IMR-90 (cell line): ENCODE measurements at regions not wholly inside any gene's neighbourhood (a gene's known extent, or its start where the extent isn't known, plus 50 kb on each side); places are given as distances from the start of the nearest gene placed in this dataset.

ENCODE experiments used
- ATAC-seq: fragments of 200-7000 bp; cut with Tn5 transposase; 2 replicates; pipeline ENCODE4 v1.9.1; 2020; ENCODE audit warnings: low read depth, mild to moderate bottlenecking, moderate library complexity
- BruUV-seq: library from RNA; stranded (reverse); fragments of 400-500 nt; replicated peaks from 2 replicates; lab custom pipeline; 2021; lab: Mats Ljungman, UMichigan
- CTCF ChIA-PET: fragments of 300-600 bp; formaldehyde crosslinking; extraction: SDS; loops from one replicate; lab custom pipeline; 2021; ENCODE audit warnings: antibody characterized with exemption; lab: Yijun Ruan, JAX
- POLR2A ChIA-PET: fragments of 300-600 bp; sonication (Branson Sonifier 250); formaldehyde crosslinking; loops from one replicate; lab custom pipeline; 2022; ENCODE audit warnings: antibody characterized with exemption; ENCODE audit not compliant: unreplicated experiment; lab: Charles Lee
- DNase-seq: peaks from one replicate; pipeline ENCODE4 v3.0.0; 2013
- H2AFZ ChIP-seq: replicated peaks from 2 replicates; pipeline ENCODE3; 2013; ENCODE audit warnings: low read length, mild to moderate bottlenecking; ENCODE audit not compliant: poor library complexity
- H2AK5ac ChIP-seq: 2 replicates; pipeline ENCODE4 v1.6.1; 2013; ENCODE audit warnings: low read depth, low read length, inconsistent platforms
- H2AK9ac ChIP-seq: replicated peaks from 2 replicates; pipeline ENCODE3; 2013; ENCODE audit warnings: mild to moderate bottlenecking, low read depth, low read length, moderate library complexity; ENCODE audit not compliant: poor library complexity
- H2BK120ac ChIP-seq: 2 replicates; pipeline ENCODE4 v1.6.1; 2013; ENCODE audit warnings: low read depth, low read length, inconsistent platforms
- H2BK15ac ChIP-seq: 3 replicates; pipeline ENCODE4 v1.6.1; 2013; ENCODE audit warnings: low read depth, low read length, inconsistent platforms
- H2BK20ac ChIP-seq: 2 replicates; pipeline ENCODE4 v1.6.1; 2013; ENCODE audit warnings: low read depth, mild to moderate bottlenecking, inconsistent platforms, low read length, moderate library complexity
- H2BK5ac ChIP-seq: 2 replicates; pipeline ENCODE4 v1.6.1; 2013; ENCODE audit warnings: mild to moderate bottlenecking, low read depth, low read length, inconsistent platforms; ENCODE audit not compliant: poor library complexity, severe bottlenecking
- H3K14ac ChIP-seq: replicated peaks from 2 replicates; pipeline ENCODE4 v1.6.1; 2013; ENCODE audit warnings: low read depth, low read length, inconsistent platforms
- H3K18ac ChIP-seq: 2 replicates; pipeline ENCODE4 v1.6.1; 2013; ENCODE audit warnings: low read depth, low read length, control low read depth
- H3K23ac ChIP-seq: 2 replicates; pipeline ENCODE4 v1.6.1; 2013; ENCODE audit warnings: low read depth, low read length, inconsistent platforms
- H3K27ac ChIP-seq: 2 replicates; pipeline ENCODE4 v1.5.1; 2013; ENCODE audit warnings: mild to moderate bottlenecking, control low read depth, low read length; ENCODE audit not compliant: insufficient read depth
- H3K27me3 ChIP-seq: 2 replicates; pipeline ENCODE4 v1.6.1; 2013; ENCODE audit warnings: low read length; ENCODE audit not compliant: control insufficient read depth, insufficient read depth
- H3K36me3 ChIP-seq: 2 replicates; pipeline ENCODE4 v1.6.1; 2013; ENCODE audit warnings: low read length, mixed read lengths; ENCODE audit not compliant: control insufficient read depth, insufficient read depth
- H3K4ac ChIP-seq: 2 replicates; pipeline ENCODE4 v1.6.1; 2013; ENCODE audit warnings: low read depth, low read length, inconsistent platforms
- H3K4me1 ChIP-seq: 2 replicates; pipeline ENCODE4 v1.6.1; 2013; ENCODE audit warnings: low read length, mixed read lengths; ENCODE audit not compliant: control insufficient read depth, insufficient read depth
- H3K4me2 ChIP-seq: 2 replicates; pipeline ENCODE4 v1.6.1; 2013; ENCODE audit warnings: low read depth, mild to moderate bottlenecking, control low read depth, low read length, moderate library complexity
- H3K4me3 ChIP-seq: 2 replicates; pipeline ENCODE4 v1.5.1; 2013; ENCODE audit warnings: low read depth, mild to moderate bottlenecking, control low read depth, low read length, moderate library complexity; ENCODE audit not compliant: insufficient read depth
- H3K56ac ChIP-seq: 2 replicates; pipeline ENCODE4 v1.6.1; 2013; ENCODE audit warnings: low read length, inconsistent platforms; ENCODE audit not compliant: insufficient read depth; ENCODE audit errors: extremely low read depth
- H3K79me1 ChIP-seq, 2 experiments: 2 replicates each; pipeline ENCODE4 v1.6.1; 2013; ENCODE audit warnings: low read length in 2 of 2, inconsistent platforms in 1 of 2, low read depth in 1 of 2
- H3K9ac ChIP-seq: 2 replicates; pipeline ENCODE4 v1.6.1; 2013; ENCODE audit warnings: low read depth, low read length, control low read depth
- H3K9me1 ChIP-seq: 2 replicates; pipeline ENCODE4 v1.6.1; 2013; ENCODE audit warnings: low read length, inconsistent platforms; ENCODE audit not compliant: insufficient read depth
- H3K9me3 ChIP-seq: 2 replicates; pipeline ENCODE4 v1.6.1; 2013; ENCODE audit warnings: low read length; ENCODE audit not compliant: control insufficient read depth, insufficient read depth
- H4K20me1 ChIP-seq: 2 replicates; pipeline ENCODE4 v1.6.1; 2013; ENCODE audit warnings: low read length, inconsistent platforms; ENCODE audit not compliant: insufficient read depth
- H4K5ac ChIP-seq: 2 replicates; pipeline ENCODE4 v1.6.1; 2013; ENCODE audit warnings: mild to moderate bottlenecking, low read depth, low read length, control low read depth
- H4K8ac ChIP-seq, 2 experiments: 2 replicates each; pipeline ENCODE4 v1.6.1; 2013; ENCODE audit warnings: low read depth in 2 of 2, low read length in 2 of 2, control low read depth in 1 of 2, inconsistent platforms in 1 of 2
- H4K91ac ChIP-seq: 2 replicates; pipeline ENCODE4 v1.6.1; 2013; ENCODE audit warnings: low read depth, low read length, inconsistent platforms; ENCODE audit not compliant: insufficient read depth
- CHD1 ChIP-seq: IDR thresholded peaks from 2 replicates; pipeline ENCODE4 v1.6.1; 2012; ENCODE audit warnings: low read depth, low read length, improper control_type of control experiment
- FOS ChIP-seq: fragments of 150-350 bp; IDR thresholded peaks from 2 replicates; pipeline ENCODE4 v1.6.1; 2016; ENCODE audit warnings: low read depth, low read length
- NFE2L2 ChIP-seq: fragments of 150-350 bp; IDR thresholded peaks from 2 replicates; pipeline ENCODE4 v1.6.1; 2016; ENCODE audit warnings: low read depth, mild to moderate bottlenecking, low read length
- POLR2A ChIP-seq: IDR thresholded peaks from 2 replicates; pipeline ENCODE4 v1.6.1; 2012; ENCODE audit warnings: mild to moderate bottlenecking, low read depth, low read length
- RCOR1 ChIP-seq: IDR thresholded peaks from 2 replicates; pipeline ENCODE4 v1.6.1; 2012; ENCODE audit warnings: mild to moderate bottlenecking, low read length, improper control_type of control experiment; ENCODE audit not compliant: insufficient replicate concordance
- WGBS, 2 experiments: methylation state at CpG; one replicate each; pipeline versions ENCODE4 v1.1.5 to v1.1.7; 2013; ENCODE audit warnings: missing lambda C conversion rate in 2 of 2; ENCODE audit not compliant: insufficient read length in 1 of 2; ENCODE audit errors: extremely low coverage in 2 of 2; 5-methylcytosine and 5-hydroxymethylcytosine counted together
- dilution Hi-C: fragments of 300-500 bp; cut with HindIII; formaldehyde crosslinking; loops from one replicate; pipeline ENCODE4 v1.14.3; 2018; ENCODE audit warnings: low sequenced_read_pairs; ENCODE audit not compliant: unreplicated experiment
- in situ Hi-C: fragments of 300-500 bp; cut with MboI; formaldehyde crosslinking; loops from 3 replicates; pipeline ENCODE4 v1.14.3; 2019; ENCODE audit warnings: low sequenced_read_pairs, inconsistent platforms, mixed read lengths
- intact Hi-C: fragments of 100-400 bp; cut with micrococcal nuclease; formaldehyde crosslinking; loops from 2 replicates; pipeline ENCODE4 v1.10.0; 2022

- intact Hi-C loops (no loop called here), in situ Hi-C loops (no loop called here), dilution Hi-C loops (no loop called here)
- Histone ChIP-seq H4K8ac (no peak overlapping the region), H3K9me1 (no peaks in the 10 kb centered on the region), H3K4me1 (no peaks in the 10 kb centered on the region), H3K4ac (no peak overlapping the region), H2BK120ac (no peak overlapping the region), H3K23ac (no peak overlapping the region), H3K79me1 (no peaks in the 10 kb centered on the region), H3K4me2 (no peak overlapping the region), H2BK20ac (no peak overlapping the region), H4K5ac (no peak overlapping the region), H2BK15ac (no peak overlapping the region), H3K14ac (no peak overlapping the region), H4K91ac (no peak overlapping the region), H2BK5ac (no peak overlapping the region), H3K27ac (no peak overlapping the region), H3K27me3 (no peaks in the 10 kb centered on the region), H3K56ac (no peak overlapping the region), H3K4me3 (no peak overlapping the region), H2AK9ac (no peak overlapping the region), H4K20me1 (no peaks in the 10 kb centered on the region), H3K9me3 (peaks cover 9% of the 10 kb centered on the region), H2AFZ (no peak overlapping the region), H3K36me3 (no peaks in the 10 kb centered on the region), H3K18ac (no peak overlapping the region), H3K9ac (no peak overlapping the region), H2AK5ac (no peak overlapping the region)
- ChIA-PET CTCF (no interaction called here), POLR2A (no interaction called here)
- no TSS peak for BruUV-seq
- ATAC-seq (no peak), DNase-seq (no peak)
- TF ChIP-seq NFE2L2 (no peak), RCOR1 (no peak), FOS (no peak), POLR2A (no peak), CHD1 (no peak)
- WGBS, 2 experiments = no CpG with 5 or more reads among the region's 9 CpGs
Observed at GRCh38 chr15:26201177-26201858, 338.2 kb upstream of the ATP10A start.
